HS-27A (cell line): ENCODE measurements at regions not wholly inside any gene's neighbourhood (a gene's known extent, or its start where the extent isn't known, plus 50 kb on each side); places are given as distances from the start of the nearest gene placed in this dataset.

Experiments
- DNase-seq: peaks from one replicate; pipeline ENCODE4 v3.0.0-alpha.2; 2012; ENCODE audit warnings: low read depth, missing footprints

GRCh38 chr19:16000024-16000663 lies 51.3 kb downstream of the OR10H4 start:
- no peak for DNase-seq

- no peak for DNase-seq
Observed at GRCh38 chr19:16001481-16002312, 52.9 kb downstream of the OR10H4 start.

GRCh38 chr19:16002406-16003384 lies 53.9 kb downstream of the OR10H4 start:
- no peak for DNase-seq

- DNase-seq = no peak
Observed at GRCh38 chr19:16003391-16003790, 54.6 kb downstream of the OR10H4 start.

- DNase-seq = no peak
Observed at GRCh38 chr19:16005925-16006324, 57.1 kb downstream of the OR10H4 start.

DNA sequence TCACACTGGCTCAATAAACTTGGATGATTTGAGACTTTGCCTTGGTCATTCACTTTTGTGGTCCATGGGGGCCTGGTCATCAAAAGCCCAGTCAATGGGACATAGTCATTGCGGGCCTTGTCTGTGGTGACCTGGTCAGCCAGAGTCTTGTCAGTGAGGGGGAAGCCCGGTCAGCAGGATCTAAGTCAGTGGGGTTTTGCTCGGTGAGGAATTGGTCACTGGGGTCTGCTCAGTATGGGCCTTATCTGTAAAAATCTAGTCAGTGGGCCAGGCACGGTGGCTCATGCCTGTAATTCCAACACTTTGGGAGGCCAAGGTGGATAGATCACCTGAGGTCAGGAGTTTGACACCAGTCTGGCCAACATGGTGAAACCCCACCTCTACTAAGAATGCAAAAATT lies 63.7 kb upstream of the TPM4 start:
- no peak for DNase-seq

DNA sequence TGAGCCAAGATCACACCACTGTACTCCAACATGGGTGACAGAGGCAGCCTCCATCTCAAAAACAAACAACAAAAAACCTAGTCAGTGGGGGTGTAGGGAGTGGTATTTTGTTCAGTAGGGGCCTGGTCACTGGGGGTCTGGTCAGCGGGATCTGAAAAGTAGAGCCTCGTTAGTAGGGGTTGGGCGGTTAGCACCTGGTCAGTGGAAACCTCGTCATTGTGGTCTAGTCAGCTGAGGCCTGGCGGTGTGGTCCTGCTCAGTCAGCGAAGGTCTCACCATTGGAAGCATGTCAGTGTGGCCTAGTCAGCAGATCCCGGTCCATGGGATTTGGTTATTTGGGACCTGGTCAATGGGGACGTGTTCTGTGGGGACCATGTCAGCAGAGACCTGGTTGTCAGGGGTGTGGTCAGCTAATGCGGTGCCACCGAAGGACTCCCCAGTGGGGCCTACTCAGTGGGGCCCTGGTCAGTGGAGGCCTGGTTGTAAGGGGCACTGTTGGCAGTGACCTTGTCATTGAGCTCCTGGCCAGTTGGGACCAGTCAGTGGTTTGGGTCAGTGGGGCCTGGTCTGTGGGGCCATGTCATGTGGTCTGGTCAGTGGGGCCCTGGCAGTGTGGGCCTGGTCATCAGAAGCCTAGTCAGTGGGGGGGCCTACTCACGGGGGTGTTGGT lies 63.0 kb upstream of the TPM4 start:
- no peak for DNase-seq

GRCh38 chr19:16013851-16014840 lies 62.1 kb upstream of the TPM4 start:
- no peak for DNase-seq

DNA sequence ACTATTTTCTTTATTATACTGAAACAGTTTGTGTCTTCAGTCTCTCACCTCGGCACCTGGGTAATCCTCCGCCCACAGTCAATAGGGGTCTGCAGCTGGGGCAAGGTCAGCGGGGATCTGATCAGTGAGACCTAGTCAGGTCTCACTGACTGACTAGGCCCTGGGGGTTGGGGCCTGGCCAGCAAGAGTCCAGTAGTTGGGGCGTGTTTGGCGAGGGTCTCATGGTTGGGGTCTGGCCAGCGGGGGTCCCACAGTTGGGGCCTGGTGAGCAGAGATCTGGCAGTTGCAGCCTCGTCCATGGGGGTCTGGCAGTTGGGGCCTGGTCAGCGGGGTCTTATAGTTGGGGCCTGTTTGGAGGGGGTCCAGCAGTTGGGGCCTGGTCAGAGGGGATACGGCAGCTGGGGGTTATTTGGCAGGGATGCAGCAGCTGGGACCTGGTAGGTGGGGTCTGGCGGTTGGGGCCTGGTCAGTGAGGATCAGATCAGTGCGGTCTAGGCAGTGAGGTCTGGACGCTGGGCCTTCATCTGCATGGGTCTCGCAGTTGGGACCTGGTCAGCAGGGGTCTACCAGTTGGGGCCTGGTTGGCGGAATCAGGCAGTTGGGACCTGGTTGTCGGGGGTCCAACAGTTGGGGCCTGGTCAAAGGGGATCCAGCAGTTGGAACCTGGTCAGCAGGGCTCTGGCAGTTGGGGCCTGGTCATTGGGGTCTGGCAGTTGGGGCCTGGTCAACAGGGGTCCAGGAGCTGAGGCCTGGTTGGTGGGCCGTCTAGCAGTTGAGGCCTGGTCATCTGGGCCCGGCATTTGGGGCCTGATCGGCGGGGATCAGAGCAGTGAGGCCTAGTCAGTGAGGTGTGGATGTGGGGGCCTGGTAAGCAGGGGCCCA lies 61.1 kb upstream of the TPM4 start:
- DNase-seq = no peak

- DNase-seq = no peak
Observed at GRCh38 chr19:16015805-16016173, 60.5 kb upstream of the TPM4 start.

- DNase-seq = no peak
Observed at GRCh38 chr19:16016226-16017137, 59.8 kb upstream of the TPM4 start.

DNA sequence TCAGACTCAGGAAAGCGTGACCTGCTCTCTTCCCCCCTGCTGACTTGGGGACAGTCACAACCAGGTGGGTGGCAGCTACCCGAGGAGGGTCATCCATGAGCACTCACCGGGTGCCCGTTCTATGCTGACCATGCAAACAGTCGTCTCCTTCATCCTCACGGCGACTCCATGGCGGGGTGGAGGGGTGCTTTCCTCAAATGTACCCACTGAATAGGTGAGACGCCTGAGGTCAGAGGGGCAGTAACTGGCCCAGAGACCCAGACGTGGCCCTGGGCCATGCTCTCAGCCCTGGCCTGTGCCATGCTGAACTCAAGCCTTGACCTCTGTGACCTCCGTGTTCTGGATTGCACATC lies 59.2 kb upstream of the TPM4 start:
- no peak for DNase-seq

DNA sequence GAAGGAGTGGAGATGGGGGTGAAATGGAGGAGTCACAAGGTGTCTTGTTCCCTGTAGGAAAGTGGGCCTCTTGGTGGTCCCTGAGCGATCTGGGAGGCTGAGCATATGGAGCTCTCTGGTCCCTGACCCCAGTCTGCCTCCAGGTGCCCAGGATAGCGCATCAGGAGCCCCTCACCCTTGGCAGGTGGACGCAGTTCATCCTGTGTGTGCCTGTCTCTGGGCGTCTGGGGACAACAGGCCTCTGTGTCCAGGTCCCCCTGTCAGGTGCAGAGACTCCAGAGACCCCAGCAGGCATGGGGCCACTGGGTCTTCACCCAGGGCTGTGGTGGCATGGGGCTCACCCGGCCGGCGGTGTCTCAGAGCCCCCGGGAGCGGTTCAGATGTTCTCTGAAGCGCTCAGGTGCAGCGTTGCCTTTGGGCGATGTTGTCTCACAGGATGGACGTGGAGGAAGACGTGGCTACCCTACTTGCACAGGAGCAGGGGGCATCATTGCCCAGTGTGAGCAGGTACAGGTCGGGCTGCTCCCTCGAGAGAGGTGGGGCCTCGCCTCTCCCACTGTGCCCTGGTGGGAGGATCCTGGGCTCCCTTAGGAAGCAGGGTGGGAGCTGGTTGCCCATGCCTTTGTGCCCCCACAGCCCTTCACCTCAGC lies 58.1 kb upstream of the TPM4 start:
- DNase-seq = no peak

DNA sequence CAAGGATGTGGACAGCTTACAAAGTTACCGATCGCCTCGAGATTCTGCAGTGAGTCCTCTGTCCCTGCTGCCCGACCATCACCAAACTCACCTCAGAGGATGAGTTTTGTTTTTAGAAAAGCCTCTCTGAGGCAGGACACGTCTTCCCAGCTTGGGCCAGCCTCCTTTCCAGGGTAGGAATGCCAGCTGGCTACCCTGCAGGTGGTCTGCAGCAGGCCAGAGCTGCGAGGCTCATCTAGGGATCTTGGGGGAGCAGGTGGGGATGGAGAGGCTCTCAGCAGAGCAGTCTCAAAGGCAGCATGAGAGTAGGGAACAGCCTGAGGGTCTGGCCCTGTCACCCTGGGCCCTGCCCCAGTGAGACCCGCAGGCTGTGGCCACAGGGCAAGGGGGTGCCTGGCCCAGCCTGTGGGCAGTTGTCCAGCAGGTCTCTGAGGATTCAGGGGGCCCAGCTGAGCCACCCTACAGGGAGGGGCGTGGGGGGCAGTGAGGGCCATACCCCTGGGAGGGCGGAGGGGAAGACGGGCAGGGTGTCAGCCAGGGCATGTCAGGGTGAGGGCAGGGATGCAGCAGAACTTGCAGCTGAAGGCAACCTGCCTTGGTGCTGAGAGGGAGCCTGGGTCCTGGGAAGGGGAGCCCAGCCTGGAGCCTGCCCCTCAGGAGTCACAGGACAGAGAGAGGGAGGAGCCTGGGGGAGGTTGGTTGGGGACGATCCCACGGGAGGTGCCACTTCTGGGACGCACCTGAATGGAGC lies 57.3 kb upstream of the TPM4 start:
- DNase-seq = no peak

GRCh38 chr19:16019691-16020448 lies 56.4 kb upstream of the TPM4 start:
- DNase-seq = no peak

DNA sequence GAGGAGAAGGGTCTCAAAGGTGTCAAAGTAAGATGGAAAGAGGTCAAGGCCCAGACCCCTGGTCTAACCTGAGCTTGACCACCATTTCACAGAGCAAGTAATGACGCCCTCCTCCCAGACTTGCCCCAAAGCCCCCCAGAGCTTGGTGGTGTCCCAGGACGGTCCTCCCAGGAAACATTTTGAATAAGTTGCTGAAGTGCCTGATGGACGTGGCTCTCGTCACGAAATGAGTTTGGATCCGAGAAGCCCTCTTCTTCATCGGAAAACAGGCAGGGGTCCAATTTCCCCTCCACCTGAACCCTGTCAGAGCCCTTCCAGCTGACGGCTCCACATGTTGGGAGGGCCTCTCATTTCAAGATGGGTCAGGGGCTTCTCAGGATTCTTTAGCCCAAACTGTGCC lies 54.5 kb upstream of the TPM4 start:
- DNase-seq = no peak

DNA sequence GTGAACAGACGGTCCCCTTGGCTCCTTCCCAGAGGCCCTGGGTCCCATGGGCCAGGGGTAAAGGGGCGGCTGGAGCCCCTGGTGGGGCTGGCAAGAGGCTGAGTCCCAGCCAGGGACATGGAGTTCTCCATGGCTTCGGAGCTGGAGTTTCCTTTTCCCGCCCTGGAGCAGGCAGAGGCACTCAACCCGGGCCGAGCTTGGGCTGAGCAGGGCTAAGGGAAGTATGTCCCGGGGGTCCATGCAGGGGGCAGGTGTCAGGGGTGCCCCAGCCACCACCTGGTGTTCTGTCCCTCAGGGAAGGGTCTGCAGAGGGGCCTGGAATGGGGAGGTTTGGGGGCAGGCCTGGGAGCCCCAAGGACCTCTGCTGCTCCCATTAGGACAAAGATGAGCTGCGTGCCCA lies 54.0 kb upstream of the TPM4 start:
- no peak for DNase-seq
